HL-60 (cell line): ENCODE measurements at regions not wholly inside any gene's neighbourhood (a gene's known extent, or its start where the extent isn't known, plus 50 kb on each side); places are given as distances from the start of the nearest gene placed in this dataset.

Experiments
- CTCF ChIP-seq: IDR thresholded peaks from one replicate; pipeline ENCODE4 v1.5.1; 2011; ENCODE audit warnings: low read length, control low read depth, inconsistent platforms; ENCODE audit not compliant: insufficient read depth
- REST ChIP-seq: IDR thresholded peaks from 2 replicates; pipeline ENCODE4 v1.6.1; 2012; ENCODE audit warnings: low read depth; ENCODE audit not compliant: insufficient replicate concordance
- SPI1 ChIP-seq: IDR thresholded peaks from 2 replicates; pipeline ENCODE4 v1.6.1; 2012; ENCODE audit warnings: low read depth, mild to moderate bottlenecking, borderline replicate concordance

- TF ChIP-seq CTCF (no peak), REST (no peak), SPI1 (no peak)
These were observed 68.2 kb downstream of the ELAPOR2 start for GRCh38 chr7:86991093-86991769.
